H1 (cell line): ENCODE measurements at regions not wholly inside any gene's neighbourhood (a gene's known extent, or its start where the extent isn't known, plus 50 kb on each side); places are given as distances from the start of the nearest gene placed in this dataset.

Experiments
- CTCF ChIA-PET: fragments of 300-600 bp; sonication (Branson Sonifier 250); formaldehyde crosslinking; loops from one replicate; lab custom pipeline; 2021; ENCODE audit not compliant: partially characterized antibody; lab: Charles Lee
- POLR2A ChIA-PET: fragments of 300-600 bp; sonication (Branson Sonifier 250); formaldehyde crosslinking; loops from one replicate; lab custom pipeline; 2021; ENCODE audit warnings: inconsistent platforms; ENCODE audit not compliant: partially characterized antibody; lab: Charles Lee
- DNase-seq, 2 experiments: peaks; one replicate each; pipeline versions ENCODE4 v3.0.0 to v3.0.0-alpha.2; 2010 to 2022; ENCODE audit warnings: low spot score in 2 of 2, low read depth in 1 of 2, mixed read lengths in 1 of 2
- FAIRE-seq: peaks from 2 replicates; lab custom pipeline; 2011; peaks lifted over from hg19 to GRCh38; lab: Jason Lieb, UNC
- H2AFZ ChIP-seq: 2 replicates; pipeline ENCODE4 v1.8.1; 2012; ENCODE audit warnings: low read length, inconsistent platforms
- H2AK5ac ChIP-seq: 2 replicates; pipeline ENCODE4 v1.6.1; 2013; ENCODE audit warnings: low read depth, low read length
- H2BK120ac ChIP-seq: replicated peaks from 2 replicates; pipeline ENCODE3; 2013; ENCODE audit warnings: low read depth, low read length, inconsistent platforms
- H2BK12ac ChIP-seq: 2 replicates; pipeline ENCODE4 v1.6.1; 2013; ENCODE audit warnings: low read depth, low read length
- H2BK15ac ChIP-seq: 2 replicates; pipeline ENCODE4 v1.6.1; 2013; ENCODE audit warnings: low read length
- H2BK20ac ChIP-seq: 2 replicates; pipeline ENCODE4 v1.6.1; 2013; ENCODE audit warnings: low read length
- H2BK5ac ChIP-seq: 2 replicates; pipeline ENCODE4 v1.6.1; 2013; ENCODE audit warnings: low read depth, low read length
- H3K14ac ChIP-seq: 2 replicates; pipeline ENCODE4 v1.6.1; 2013; ENCODE audit warnings: inconsistent platforms; ENCODE audit not compliant: insufficient read length
- H3K18ac ChIP-seq: 2 replicates; pipeline ENCODE4 v1.6.1; 2013; ENCODE audit warnings: low read length; ENCODE audit errors: extremely low read depth
- H3K23ac ChIP-seq: 2 replicates; pipeline ENCODE4 v1.6.1; 2013; ENCODE audit warnings: inconsistent platforms; ENCODE audit not compliant: insufficient read length
- H3K23me2 ChIP-seq: 2 replicates; pipeline ENCODE4 v1.6.1; 2013; ENCODE audit warnings: low read depth, low read length
- H3K27ac ChIP-seq: 2 replicates; pipeline ENCODE4 v1.6.1; 2011; ENCODE audit warnings: low read depth, low read length, inconsistent platforms
- H3K27me3 ChIP-seq, 4 experiments: replicated peaks in 1 of 4; 1 replicate in 1 of 4; 2 replicates in 3 of 4; pipeline versions ENCODE4 v1.6.1 to v1.8.1; 2011 to 2013; ENCODE audit warnings: low read length in 3 of 4, mild to moderate bottlenecking in 3 of 4, inconsistent platforms in 2 of 4, mixed read lengths in 2 of 4, moderate library complexity in 1 of 4; ENCODE audit not compliant: control insufficient read depth in 3 of 4, insufficient read depth in 3 of 4; ENCODE audit errors: extremely low read depth in 1 of 4
- H3K36me3 ChIP-seq, 4 experiments: 2 replicates each; pipeline versions ENCODE4 v1.6.1 to v1.8.1; 2011 to 2013; ENCODE audit warnings: mild to moderate bottlenecking in 4 of 4, low read length in 3 of 4, moderate library complexity in 2 of 4, control low read depth in 1 of 4, inconsistent platforms in 1 of 4; ENCODE audit not compliant: insufficient read depth in 4 of 4, control insufficient read depth in 2 of 4
- H3K4ac ChIP-seq: replicated peaks from 2 replicates; pipeline ENCODE3; 2013; ENCODE audit warnings: low read length, low read depth, mixed read lengths, inconsistent platforms; ENCODE audit not compliant: insufficient read length
- H3K4me1 ChIP-seq, 4 experiments: replicated peaks in 1 of 4; 1 replicate in 1 of 4; 2 replicates in 3 of 4; pipeline versions ENCODE4 v1.6.1 to v1.8.1; 2011 to 2013; ENCODE audit warnings: low read length in 3 of 4, inconsistent platforms in 2 of 4, mixed read lengths in 1 of 4; ENCODE audit not compliant: insufficient read depth in 4 of 4, control insufficient read depth in 3 of 4
- H3K4me2 ChIP-seq, 2 experiments: 2 replicates each; pipeline versions ENCODE4 v1.6.1 to v1.8.1; 2011 to 2013; ENCODE audit warnings: low read depth in 2 of 2, low read length in 2 of 2, control low read depth in 1 of 2, inconsistent platforms in 1 of 2, mild to moderate bottlenecking in 1 of 2; ENCODE audit not compliant: insufficient read depth in 1 of 2
- H3K4me3 ChIP-seq, 4 experiments: fragments of 200-600, 300-600 bp in 1 of 4; sonication (generic), shearing (Covaris generic), sonication (Bioruptor Twin) in 1 of 4; 2 replicates each; pipeline versions ENCODE4 v1.5.1 to v1.8.1; 2011 to 2016; ENCODE audit warnings: low read length in 4 of 4, low read depth in 3 of 4, control low read depth in 2 of 4, inconsistent platforms in 2 of 4, mild to moderate bottlenecking in 2 of 4, mixed read lengths in 1 of 4, moderate library complexity in 1 of 4; ENCODE audit not compliant: insufficient read depth in 2 of 4; ENCODE audit errors: extremely low read depth in 1 of 4
- H3K56ac ChIP-seq: replicated peaks from 2 replicates; pipeline ENCODE3; 2013; ENCODE audit warnings: low read depth, mild to moderate bottlenecking, mixed read lengths, low read length, inconsistent platforms; ENCODE audit not compliant: insufficient read length
- H3K79me1 ChIP-seq: 2 replicates; pipeline ENCODE4 v1.6.1; 2013; ENCODE audit warnings: low read depth, low read length, control low read depth
- H3K79me2 ChIP-seq, 2 experiments: 2 replicates each; pipeline versions ENCODE4 v1.6.1 to v1.8.1; 2012 to 2013; ENCODE audit warnings: low read length in 2 of 2, mild to moderate bottlenecking in 2 of 2, inconsistent platforms in 1 of 2; ENCODE audit not compliant: insufficient read depth in 2 of 2, control insufficient read depth in 1 of 2
- H3K9ac ChIP-seq, 4 experiments: replicated peaks in 1 of 4; 1 replicate in 1 of 4; 2 replicates in 3 of 4; pipeline versions ENCODE4 v1.6.1 to v1.8.1; 2011 to 2013; ENCODE audit warnings: low read depth in 3 of 4, low read length in 3 of 4, control low read depth in 2 of 4, mild to moderate bottlenecking in 2 of 4, moderate library complexity in 2 of 4, inconsistent platforms in 1 of 4; ENCODE audit errors: extremely low read depth in 1 of 4
- H3K9me3 ChIP-seq, 2 experiments: 2 replicates each; pipeline versions ENCODE4 v1.6.1 to v1.8.1; 2012 to 2013; ENCODE audit warnings: mild to moderate bottlenecking in 2 of 2, moderate library complexity in 2 of 2, control low read depth in 1 of 2, inconsistent platforms in 1 of 2, low read depth in 1 of 2, low read length in 1 of 2, mixed read lengths in 1 of 2; ENCODE audit not compliant: insufficient read depth in 2 of 2
- H4K20me1 ChIP-seq, 2 experiments: replicated peaks in 1 of 2; 2 replicates each; pipeline versions ENCODE3 to v1.8.1; 2011 to 2013; ENCODE audit warnings: inconsistent platforms in 2 of 2, low read length in 2 of 2, mild to moderate bottlenecking in 1 of 2; ENCODE audit not compliant: insufficient read depth in 2 of 2, control insufficient read depth in 1 of 2
- H4K5ac ChIP-seq: 2 replicates; pipeline ENCODE4 v1.6.1; 2013; ENCODE audit warnings: low read length, low read depth, mixed read lengths, inconsistent platforms; ENCODE audit not compliant: insufficient read length
- H4K8ac ChIP-seq: 2 replicates; pipeline ENCODE4 v1.8.0; 2013; ENCODE audit warnings: mild to moderate bottlenecking, moderate library complexity, low read length, inconsistent platforms; ENCODE audit not compliant: insufficient read depth; ENCODE audit errors: extremely low read depth
- H4K91ac ChIP-seq: replicated peaks from 2 replicates; pipeline ENCODE3; 2013; ENCODE audit warnings: low read length, mixed read lengths, inconsistent platforms; ENCODE audit not compliant: insufficient read length
- NRF1 ChIP-seq: IDR thresholded peaks from 2 replicates; pipeline ENCODE4 v1.6.1; 2011; ENCODE audit warnings: mild to moderate bottlenecking, low read depth, low read length, improper control_type of control experiment
- RBBP5 ChIP-seq: IDR thresholded peaks from 2 replicates; pipeline ENCODE4 v1.7.1; 2012; ENCODE audit warnings: low read depth, mild to moderate bottlenecking, inconsistent platforms, low read length, moderate library complexity, borderline replicate concordance
- SP4 ChIP-seq: IDR thresholded peaks from 2 replicates; pipeline ENCODE4 v1.6.1; 2012; ENCODE audit warnings: low read length, inconsistent platforms
- WGBS, 2 experiments: shearing (Covaris generic) in 1 of 2; methylation state at CpG; one replicate each; pipeline versions ENCODE4 v1.1.6 to v1.1.7; 2013 to 2015; ENCODE audit warnings: low lambda C conversion rate in 2 of 2, mixed read lengths in 2 of 2, inconsistent platforms in 1 of 2, low coverage in 1 of 2, missing lambda C conversion rate in 1 of 2; ENCODE audit not compliant: insufficient replicate concordance in 2 of 2, insufficient coverage in 1 of 2, insufficient read length in 1 of 2; ENCODE audit errors: extremely low coverage in 1 of 2, missing lambda C conversion rate in 1 of 2; 5-methylcytosine and 5-hydroxymethylcytosine counted together

- Histone ChIP-seq H3K27me3 (no peaks in the 10 kb centered on the region), H2BK5ac (no peak overlapping the region), H2BK120ac (no peak overlapping the region), H2AFZ (no peak overlapping the region), H4K8ac (no peak overlapping the region), H3K4me3 (no peak overlapping the region), H2BK15ac (no peak overlapping the region)
- POLR2A ChIA-PET = no interaction called here
- WGBS, 2 experiments = 84 to 100% methylated on average over 1 to 3 of the region's 3 CpGs
- TF ChIP-seq SP4 (no peak), NRF1 (no peak), RBBP5 (no peak)
- TF ChIP-seq, all 59 proteins: peak for 0
- H3K23me2 ChIP-seq = peaks cover 2% of the 10 kb centered on the region; the same call in 1 of the 2 replicates
- FAIRE-seq (no peak), DNase-seq (no peak)
- no peak overlapping the region for H3K4me2 ChIP-seq
- H3K18ac ChIP-seq = no peak overlapping the region
- H2AK5ac ChIP-seq = no peak overlapping the region
- no peak overlapping the region for H2BK20ac ChIP-seq
- H3K23ac ChIP-seq = no peak overlapping the region
- no peaks in the 10 kb centered on the region for H3K79me2 ChIP-seq
- H3K56ac ChIP-seq = no peak overlapping the region
- H4K20me1 ChIP-seq = no peaks in the 10 kb centered on the region
- H3K4ac ChIP-seq = no peak overlapping the region
- H3K27ac ChIP-seq = no peak overlapping the region
- H3K36me3 ChIP-seq = no peaks in the 10 kb centered on the region
- H2BK12ac ChIP-seq = no peak overlapping the region
- CTCF ChIA-PET = no interaction called here
- H3K4me1 ChIP-seq = no peaks in the 10 kb centered on the region
- no peak overlapping the region for H4K91ac ChIP-seq
- no peak overlapping the region for H3K9ac ChIP-seq
- H4K5ac ChIP-seq = no peak overlapping the region
- no peak overlapping the region for H3K14ac ChIP-seq
- no peaks in the 10 kb centered on the region for H3K79me1 ChIP-seq
- no peaks in the 10 kb centered on the region for H3K9me3 ChIP-seq
Measured at GRCh38 chr15:81511138-81511537, 137.1 kb upstream of the TMC3 start.
